ENCODE measurements at regions not wholly inside any gene's neighbourhood (a gene's known extent, or its start where the extent isn't known, plus 50 kb on each side); places are given as distances from the start of the nearest gene placed in this dataset.

GRCh38 chr15:39333393-39333792 is 247.5 kb upstream of the THBS1 start:
- Mint-ChIP-seq H3K4me1 (ENCODE audit: unreplicated experiment) (peaks cover 7% of the 10 kb centered on the region), H3K27ac (ENCODE audit: unreplicated experiment) (no peak overlapping the region), H3K4me3 (ENCODE audit: unreplicated experiment) (no peak overlapping the region), H3K9me3 (ENCODE audit: unreplicated experiment) (no peaks in the 10 kb centered on the region), H3K36me3 (ENCODE audit: unreplicated experiment) (no peaks in the 10 kb centered on the region), H3K27me3 (ENCODE audit: unreplicated experiment) (no peaks in the 10 kb centered on the region)
- no peak for DNase-seq (ENCODE audit: extremely low spot score, unreplicated experiment)
- no peak for TF ChIP-seq CTCF (IDR thresholded peaks at IDR 0.05)

GRCh38 chr15:39333896-39334295 is 247.0 kb upstream of the THBS1 start:
- H3K27me3 Mint-ChIP-seq (ENCODE audit: unreplicated experiment): no peaks in the 10 kb centered on the region
- no peak for TF ChIP-seq CTCF (IDR thresholded peaks at IDR 0.05)
- no peak for DNase-seq (ENCODE audit: extremely low spot score, unreplicated experiment)
- no peaks in the 10 kb centered on the region for H3K9me3 Mint-ChIP-seq (ENCODE audit: unreplicated experiment)
- H3K4me1 Mint-ChIP-seq (ENCODE audit: unreplicated experiment): peaks cover 8% of the 10 kb centered on the region
- no peak overlapping the region for H3K4me3 Mint-ChIP-seq (ENCODE audit: unreplicated experiment)
- no peaks in the 10 kb centered on the region for H3K36me3 Mint-ChIP-seq (ENCODE audit: unreplicated experiment)
- H3K27ac Mint-ChIP-seq (ENCODE audit: unreplicated experiment): no peak overlapping the region

- no peak overlapping the region for H3K27ac Mint-ChIP-seq (ENCODE audit: unreplicated experiment)
- H3K27me3 Mint-ChIP-seq (ENCODE audit: unreplicated experiment): no peaks in the 10 kb centered on the region
These were observed 244.0 kb upstream of the THBS1 start for GRCh38 chr15:39336926-39337325.

GRCh38 chr15:39338251-39338650 is 242.6 kb upstream of the THBS1 start:
- Mint-ChIP-seq H3K36me3 (ENCODE audit: unreplicated experiment) (peaks cover 6% of the 10 kb centered on the region), H3K27ac (ENCODE audit: unreplicated experiment) (no peak overlapping the region), H3K4me3 (ENCODE audit: unreplicated experiment) (no peak overlapping the region), H3K4me1 (ENCODE audit: unreplicated experiment) (peaks cover 6% of the 10 kb centered on the region), H3K27me3 (ENCODE audit: unreplicated experiment) (no peaks in the 10 kb centered on the region), H3K9me3 (ENCODE audit: unreplicated experiment) (peaks cover 7% of the 10 kb centered on the region)
- TF ChIP-seq CTCF (IDR thresholded peaks at IDR 0.05): no peak
- no peak for DNase-seq (ENCODE audit: extremely low spot score, unreplicated experiment)

More at GRCh38 chr15:39336926-39337325, 244.0 kb upstream of the THBS1 start:
- no peak for DNase-seq (ENCODE audit: extremely low spot score, unreplicated experiment)
- Mint-ChIP-seq H3K9me3 (ENCODE audit: unreplicated experiment) (no peaks in the 10 kb centered on the region), H3K36me3 (ENCODE audit: unreplicated experiment) (no peaks in the 10 kb centered on the region), H3K4me3 (ENCODE audit: unreplicated experiment) (no peak overlapping the region), H3K4me1 (ENCODE audit: unreplicated experiment) (peaks cover 8% of the 10 kb centered on the region)
- TF ChIP-seq CTCF (IDR thresholded peaks at IDR 0.05): no peak

- no peak overlapping the region for H3K4me3 Mint-ChIP-seq (ENCODE audit: unreplicated experiment)
These were observed 239.8 kb upstream of the THBS1 start for GRCh38 chr15:39340903-39341645.

More at GRCh38 chr15:39340903-39341645, 239.8 kb upstream of the THBS1 start:
- no peak for DNase-seq (ENCODE audit: extremely low spot score, unreplicated experiment)
- Mint-ChIP-seq H3K4me1 (ENCODE audit: unreplicated experiment) (peaks cover 7% of the 10 kb centered on the region), H3K36me3 (ENCODE audit: unreplicated experiment) (peaks cover 7% of the 10 kb centered on the region), H3K27me3 (ENCODE audit: unreplicated experiment) (no peaks in the 10 kb centered on the region), H3K27ac (ENCODE audit: unreplicated experiment) (no peak overlapping the region), H3K9me3 (ENCODE audit: unreplicated experiment) (peaks cover 9% of the 10 kb centered on the region)
- TF ChIP-seq CTCF (IDR thresholded peaks at IDR 0.05): no peak

Measured in osteocyte (in vitro differentiated cells).